Spinal cord (tissue), 9 donors: ENCODE measurements at regions not wholly inside any gene's neighbourhood (a gene's known extent, or its start where the extent isn't known, plus 50 kb on each side); places are given as distances from the start of the nearest gene placed in this dataset.
A peak's percentile ranks its signal among the peaks of the same experiment; 100 is the strongest.
"Not testable (repeated sequence)": the region's sequence is repeated elsewhere in the genome, so short reads cannot be mapped to it uniquely, and the experiment has no call there.

Experiments used
- DNase-seq, 6 donors: peaks; one replicate each; pipeline versions ENCODE4 v3.0.0 to v3.0.0-alpha.2; 2013 to 2015; ENCODE audit warnings: low spot score in 6 of 6, low read depth in 4 of 6
- H3K27ac ChIP-seq: one replicate; pipeline ENCODE4 v1.5.1; 2013; ENCODE audit warnings: low read depth, low read length, control low read depth
- H3K27me3 ChIP-seq: one replicate; pipeline ENCODE4 v1.6.1; 2013; ENCODE audit warnings: low read length; ENCODE audit not compliant: control insufficient read depth, insufficient read depth
- H3K36me3 ChIP-seq: one replicate; pipeline ENCODE4 v1.6.1; 2013; ENCODE audit warnings: low read length; ENCODE audit not compliant: control insufficient read depth, insufficient read depth
- H3K4me1 ChIP-seq: one replicate; pipeline ENCODE4 v1.6.1; 2013; ENCODE audit warnings: low read length; ENCODE audit not compliant: control insufficient read depth, insufficient read depth
- H3K4me3 ChIP-seq: one replicate; pipeline ENCODE4 v1.5.1; 2013; ENCODE audit warnings: low read depth, low read length, control low read depth
- H3K9me3 ChIP-seq: one replicate; pipeline ENCODE4 v1.6.1; 2013; ENCODE audit warnings: low read length; ENCODE audit not compliant: control insufficient read depth, insufficient read depth
- WGBS: methylation state at CpG from one replicate; pipeline ENCODE4 v1.1.5; 2013; ENCODE audit warnings: missing lambda C conversion rate; ENCODE audit not compliant: insufficient coverage; 5-methylcytosine and 5-hydroxymethylcytosine counted together
- donor health status: healthy.

DNA sequence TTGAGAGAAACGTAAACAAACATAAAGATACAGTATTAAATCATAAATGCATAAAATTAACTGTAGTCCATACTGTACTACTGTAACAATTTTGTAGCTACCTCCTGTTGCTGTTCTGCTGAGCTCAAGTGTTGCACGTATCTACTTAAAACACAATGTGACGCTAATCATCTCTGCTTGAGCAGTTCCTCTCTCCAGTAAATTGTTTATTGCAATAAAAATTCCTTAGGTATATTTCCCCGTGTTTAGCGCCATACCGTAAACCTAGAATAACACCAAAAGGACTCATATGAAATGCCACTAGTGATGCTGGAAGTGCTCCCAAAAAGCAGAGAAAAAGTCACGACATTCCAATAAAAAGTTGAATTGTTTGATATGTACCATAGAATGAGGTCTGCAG lies 152.3 kb downstream of the LRRN1 start:
- Histone ChIP-seq H3K27me3 (no peaks in the 10 kb centered on the region), H3K4me1 (no peaks in the 10 kb centered on the region), H3K9me3 (no peaks in the 10 kb centered on the region), H3K4me3 (no peak overlapping the region), H3K27ac (no peak overlapping the region), H3K36me3 (no peaks in the 10 kb centered on the region)
- WGBS = no CpG with 5 or more reads among the region's 7 CpGs
- no peak for DNase-seq

DNA sequence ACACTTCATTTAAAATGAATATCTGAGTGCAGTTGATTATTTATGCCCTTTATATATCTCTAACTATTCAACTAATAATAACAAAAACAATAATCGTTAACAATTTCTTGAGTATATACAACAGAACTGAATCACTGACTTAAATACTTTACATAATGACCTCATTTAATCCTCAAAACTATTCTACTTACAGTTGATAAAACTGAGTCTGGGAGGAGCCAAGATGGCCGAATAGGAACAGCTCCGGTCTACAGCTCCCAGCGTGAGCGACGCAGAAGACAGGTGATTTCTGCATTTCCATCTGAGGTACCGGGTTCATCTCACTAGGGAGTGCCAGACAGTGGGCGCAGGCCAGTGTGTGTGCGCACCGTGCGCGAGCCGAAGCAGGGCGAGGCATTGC lies 163.6 kb downstream of the LRRN1 start:
- not testable (repeated sequence) for H3K4me1 ChIP-seq, H3K4me3 ChIP-seq, H3K27me3 ChIP-seq, DNase-seq, H3K27ac ChIP-seq, H3K9me3 ChIP-seq, H3K36me3 ChIP-seq
- no CpG with 5 or more reads among the region's 14 CpGs for WGBS

- Histone ChIP-seq H3K36me3 (no peaks in the 10 kb centered on the region), H3K27me3 (no peaks in the 10 kb centered on the region), H3K9me3 (no peaks in the 10 kb centered on the region), H3K4me1 (no peaks in the 10 kb centered on the region), H3K4me3 (no peak overlapping the region), H3K27ac (no peak overlapping the region)
- no peak for DNase-seq
- 76% methylated on average over 4 of the region's 6 CpGs for WGBS
Measured at GRCh38 chr3:3984053-3984452, 184.8 kb downstream of the LRRN1 start.

- H3K4me1 ChIP-seq = no peaks in the 10 kb centered on the region
- no peaks in the 10 kb centered on the region for H3K27me3 ChIP-seq
- H3K27ac ChIP-seq = no peak overlapping the region
- H3K36me3 ChIP-seq = no peaks in the 10 kb centered on the region
- 93% methylated on average over 3 of the region's 3 CpGs for WGBS
- H3K9me3 ChIP-seq = no peaks in the 10 kb centered on the region
- no peak for DNase-seq
- no peak overlapping the region for H3K4me3 ChIP-seq
Measured at GRCh38 chr3:3991598-3991997, 192.4 kb downstream of the LRRN1 start.

DNA sequence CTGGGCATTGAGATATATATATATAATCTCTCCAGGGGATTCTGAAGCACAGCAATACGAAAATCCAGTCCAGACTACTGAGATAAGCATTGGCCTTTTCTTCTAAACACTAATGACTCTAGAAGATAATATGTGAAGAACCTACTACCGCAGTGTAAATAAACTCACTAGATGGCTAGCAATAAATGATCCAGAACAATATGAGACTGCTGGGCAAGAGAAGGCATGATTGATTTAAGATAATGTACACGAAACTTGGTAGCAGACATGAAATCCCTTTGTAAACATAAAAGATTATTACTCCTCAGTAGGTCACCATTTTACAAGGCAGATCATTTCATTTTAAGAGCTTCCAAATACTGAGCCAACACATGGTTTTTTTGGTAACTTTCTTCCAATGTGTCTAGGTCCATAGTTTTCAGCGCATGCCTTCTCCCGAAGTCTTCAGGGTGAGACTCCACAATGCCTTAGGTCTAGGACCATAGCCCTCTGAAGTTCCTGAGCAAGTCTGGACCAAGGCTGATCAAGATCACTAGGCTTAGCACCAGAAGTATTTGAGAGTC lies 193.2 kb downstream of the LRRN1 start:
- Histone ChIP-seq H3K36me3 (no peaks in the 10 kb centered on the region), H3K4me3 (no peak overlapping the region), H3K27me3 (no peaks in the 10 kb centered on the region), H3K9me3 (no peaks in the 10 kb centered on the region), H3K27ac (no peak overlapping the region), H3K4me1 (no peaks in the 10 kb centered on the region)
- 97% methylated on average over 2 of the region's 5 CpGs for WGBS
- DNase-seq = no peak

GRCh38 chr3:3998140-3998922 lies 199.1 kb downstream of the LRRN1 start:
- DNase-seq = peak; percentile 19 to 85 (median 28)
- no peaks in the 10 kb centered on the region for H3K4me1 ChIP-seq
- WGBS = 69% methylated on average over 2 of the region's 5 CpGs

DNA sequence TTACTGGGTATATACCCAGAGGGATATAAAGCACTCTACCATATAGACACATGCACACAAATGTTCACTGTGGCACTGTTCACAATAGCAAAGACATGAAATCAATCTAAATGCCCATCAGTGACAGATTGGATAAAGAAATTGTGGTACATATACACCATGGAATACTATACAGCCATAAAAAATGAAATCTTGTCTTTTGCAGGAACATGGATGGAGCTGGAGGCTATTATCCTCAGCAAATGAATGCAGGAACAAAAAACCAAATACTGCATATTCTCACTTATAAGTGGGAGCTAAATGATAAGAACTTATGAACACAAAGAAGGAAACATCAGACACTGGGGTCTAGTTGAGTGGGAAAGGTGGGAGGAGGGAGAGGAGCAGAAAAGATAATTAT lies 200.1 kb downstream of the LRRN1 start:
- not testable (repeated sequence) for DNase-seq, H3K36me3 ChIP-seq, H3K9me3 ChIP-seq, H3K27ac ChIP-seq, H3K27me3 ChIP-seq, H3K4me1 ChIP-seq, H3K4me3 ChIP-seq

More at GRCh38 chr3:3998140-3998922, 199.1 kb downstream of the LRRN1 start:
- no peak overlapping the region for H3K4me3 ChIP-seq
- H3K27ac ChIP-seq = no peak overlapping the region
- peaks cover 2% of the 10 kb centered on the region for H3K9me3 ChIP-seq
- H3K27me3 ChIP-seq = no peaks in the 10 kb centered on the region
- H3K36me3 ChIP-seq = no peaks in the 10 kb centered on the region

DNA sequence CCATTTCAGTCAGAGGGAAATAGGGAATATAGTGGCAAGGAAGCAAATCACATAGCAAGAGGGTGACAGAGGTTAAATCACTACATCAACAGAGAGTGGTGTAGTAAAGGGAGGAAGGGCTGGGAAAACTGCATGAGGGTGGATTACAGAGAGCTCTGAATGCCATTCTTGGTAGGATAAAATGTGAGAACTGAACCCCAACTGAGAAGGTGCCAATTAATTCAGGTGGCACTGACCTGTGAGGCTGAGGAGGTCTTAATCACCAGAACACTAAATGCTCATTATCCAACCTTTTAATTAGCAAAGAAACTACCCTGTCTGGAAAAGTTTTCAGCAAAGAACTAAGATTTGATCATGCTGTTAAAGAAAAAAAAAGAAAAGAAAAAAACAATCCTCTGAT lies 202.7 kb downstream of the LRRN1 start:
- H3K27ac ChIP-seq = no peak overlapping the region
- H3K27me3 ChIP-seq = no peaks in the 10 kb centered on the region
- no peak overlapping the region for H3K4me3 ChIP-seq
- peaks cover 2% of the 10 kb centered on the region for H3K9me3 ChIP-seq
- no peaks in the 10 kb centered on the region for H3K36me3 ChIP-seq
- peak in 1 of 6 donors; percentile 3 for DNase-seq
- no peaks in the 10 kb centered on the region for H3K4me1 ChIP-seq

DNA sequence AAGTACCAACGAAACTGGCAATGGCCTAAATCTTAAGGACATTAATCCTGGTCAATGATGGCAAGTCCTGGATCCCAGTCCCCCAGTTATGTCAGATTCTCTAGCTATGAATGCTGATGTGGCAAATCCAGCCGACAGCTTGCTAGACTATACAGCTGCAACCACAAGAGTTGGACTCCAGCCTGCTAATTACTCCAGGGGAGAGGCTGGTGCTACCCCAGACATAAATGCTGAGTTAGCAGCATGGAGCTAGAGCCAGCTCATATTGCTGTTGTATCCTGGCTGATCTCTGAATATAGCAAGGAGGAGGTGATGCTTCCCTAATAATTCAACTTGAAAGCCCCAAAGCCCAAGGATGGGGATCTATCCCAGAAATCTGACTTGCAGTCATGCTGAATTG lies 207.1 kb downstream of the LRRN1 start:
- Histone ChIP-seq H3K27ac (no peak overlapping the region), H3K4me3 (no peak overlapping the region), H3K4me1 (no peaks in the 10 kb centered on the region), H3K36me3 (no peaks in the 10 kb centered on the region), H3K9me3 (no peaks in the 10 kb centered on the region), H3K27me3 (no peaks in the 10 kb centered on the region)
- 42% methylated on average over 2 of the region's 2 CpGs for whole genome bisulfite sequencing
- DNase-seq = peak in 2 of 6 donors; percentile 33 to 70

- H3K4me1 ChIP-seq = no peaks in the 10 kb centered on the region
- no peak overlapping the region for H3K4me3 ChIP-seq
- no peak for DNase-seq
- H3K9me3 ChIP-seq = no peaks in the 10 kb centered on the region
- no peaks in the 10 kb centered on the region for H3K36me3 ChIP-seq
- no peak overlapping the region for H3K27ac ChIP-seq
- H3K27me3 ChIP-seq = no peaks in the 10 kb centered on the region
- 83% methylated on average over 1 of the region's 2 CpGs for WGBS
Measured at GRCh38 chr3:4008205-4008604, 209.0 kb downstream of the LRRN1 start.
